LNCAP (cell line): ENCODE measurements at regions not wholly inside any gene's neighbourhood (a gene's known extent, or its start where the extent isn't known, plus 50 kb on each side); places are given as distances from the start of the nearest gene placed in this dataset.

Experiments
- CTCF ChIP-seq: fragments of 450-650 bp; IDR thresholded peaks from 2 replicates; pipeline ENCODE4 v1.5.1; 2017; ENCODE audit warnings: mild to moderate bottlenecking

GRCh38 chr1:191804311-191804710 lies 354.0 kb upstream of the RGS18 start:
- no peak for TF ChIP-seq CTCF

- no peak for TF ChIP-seq CTCF
Measured at GRCh38 chr1:191818198-191818597, 340.1 kb upstream of the RGS18 start.

GRCh38 chr1:191831572-191831971 lies 326.7 kb upstream of the RGS18 start:
- peak; percentile 57; the same call in 1 of the 2 replicates for TF ChIP-seq CTCF

- TF ChIP-seq CTCF, result no peak
Measured at GRCh38 chr1:191839891-191840290, 318.4 kb upstream of the RGS18 start.

- no peak for TF ChIP-seq CTCF
Measured at GRCh38 chr1:191851799-191852595, 306.3 kb upstream of the RGS18 start.

- TF ChIP-seq CTCF, result no peak
Measured at GRCh38 chr1:191852907-191853306, 305.4 kb upstream of the RGS18 start.

GRCh38 chr1:191857600-191857999 lies 300.7 kb upstream of the RGS18 start:
- no peak for TF ChIP-seq CTCF

GRCh38 chr1:191865479-191865878 lies 292.8 kb upstream of the RGS18 start:
- TF ChIP-seq CTCF, result no peak
